ENCODE measurements at regions not wholly inside any gene's neighbourhood (a gene's known extent, or its start where the extent isn't known, plus 50 kb on each side); places are given as distances from the start of the nearest gene placed in this dataset.

GRCh38 chrX:21305799-21306336 is 68.3 kb upstream of the CNKSR2 start:
- H3K36me3 ChIP-seq (replicated peaks in 1 of 2; ENCODE audit: control insufficient read depth in 1 of 2, insufficient read depth in 2 of 2, low read length in 2 of 2): no peaks in the 10 kb centered on the region
- H2AFZ ChIP-seq (ENCODE audit: low read length): no peak overlapping the region
- no peaks in the 10 kb centered on the region for H3K9me3 ChIP-seq (ENCODE audit: low read length)
- no peaks in the 10 kb centered on the region for H3K27me3 ChIP-seq (ENCODE audit: control insufficient read depth in 1 of 2, insufficient read depth in 2 of 2, low read length in 2 of 2)
- no peaks in the 10 kb centered on the region for H3K79me2 ChIP-seq (ENCODE audit: insufficient read depth, low read length)
- ChIA-PET POLR2A (no interaction called here), CTCF (ENCODE audit: low intra/inter-chr PET ratio, low total read pairs) (no interaction called here)
- WGBS (ENCODE audit: low lambda C conversion rate): 6% methylated on average over 2 of the region's 2 CpGs
- no TSS peak for BruUV-seq (replicated peaks)
- DNase-seq (ENCODE audit: low spot score) (no peak), ATAC-seq (no peak), FAIRE-seq (no peak)
- H3K9ac ChIP-seq (ENCODE audit: insufficient read depth, low read depth, low read length): no peak overlapping the region
- in situ Hi-C loops (cut with HindIII; ENCODE audit: extremely low pct_ligation_motif_present, low pct_unique_long_range_greater_than_20kb): no loop called here
- H4K20me1 ChIP-seq (ENCODE audit: insufficient read depth, low read length): no peaks in the 10 kb centered on the region
- no peak overlapping the region for H3K4me2 ChIP-seq (ENCODE audit: low read depth, low read length)
- H3K27ac ChIP-seq (ENCODE audit: extremely low read length, insufficient read depth, low read length): no peak overlapping the region
- no peak overlapping the region for H3K4me3 ChIP-seq (replicated peaks in 1 of 3; ENCODE audit: insufficient read depth in 1 of 3, low read depth in 2 of 3, low read length in 3 of 3)
- H3K4me1 ChIP-seq (ENCODE audit: insufficient read depth, low read length): no peaks in the 10 kb centered on the region
- intact Hi-C loops (cut with micrococcal nuclease; ENCODE audit: unreplicated experiment): no loop called here
- TF ChIP-seq CEBPZ (IDR thresholded peaks at IDR 0.05; ENCODE audit: low read length) (no peak), YEATS2 (CRISPR knock-in tag; IDR thresholded peaks at IDR 0.05; ENCODE audit: borderline replicate concordance) (no peak), HNRNPH1 (optimal IDR thresholded peaks at IDR 0.05; ENCODE audit: low read depth, low read length) (no peak), ZNF687 (CRISPR knock-in tag; IDR thresholded peaks at IDR 0.05) (no peak), ZBED4 (CRISPR knock-in tag; IDR thresholded peaks at IDR 0.05; ENCODE audit: borderline replicate concordance) (no peak), ZNF547 (CRISPR knock-in tag; IDR thresholded peaks at IDR 0.05) (no peak), HCFC1 (IDR thresholded peaks at IDR 0.05; ENCODE audit: low read depth, low read length) (no peak), KDM3A (CRISPR knock-in tag; IDR thresholded peaks at IDR 0.05; ENCODE audit: low read depth) (no peak), PRDM4 (CRISPR knock-in tag; IDR thresholded peaks at IDR 0.05; ENCODE audit: borderline replicate concordance) (no peak), HDAC1 (CRISPR knock-in tag; IDR thresholded peaks at IDR 0.05) (no peak)

Measured in HepG2 (cell line).